GM12864 (cell line): ENCODE measurements at regions not wholly inside any gene's neighbourhood (a gene's known extent, or its start where the extent isn't known, plus 50 kb on each side); places are given as distances from the start of the nearest gene placed in this dataset.

Experiments used
- DNase-seq: peaks from one replicate; pipeline ENCODE4 v3.0.0-alpha.2; 2011; ENCODE audit warnings: low read depth
- H3K4me3 ChIP-seq: 2 replicates; pipeline ENCODE4 v1.5.1; 2011; ENCODE audit warnings: mild to moderate bottlenecking, low read depth, low read length, control low read depth
- CTCF ChIP-seq: IDR thresholded peaks from 2 replicates; pipeline ENCODE4 v1.5.1; 2011; ENCODE audit warnings: low read depth, mild to moderate bottlenecking, moderate library complexity, low read length, control low read depth, inconsistent platforms; ENCODE audit errors: missing control alignments

GRCh38 chr9:104238668-104239067 is 144.6 kb downstream of the SMC2 start:
- DNase-seq = no peak
- no peak overlapping the region for H3K4me3 ChIP-seq
- TF ChIP-seq CTCF = no peak

- H3K4me3 ChIP-seq = no peak overlapping the region
- no peak for TF ChIP-seq CTCF
- DNase-seq = no peak
Observed at GRCh38 chr9:104240890-104241289, 146.8 kb downstream of the SMC2 start.

GRCh38 chr9:104245925-104246324 is 151.8 kb downstream of the SMC2 start:
- no peak for DNase-seq
- TF ChIP-seq CTCF = no peak
- no peak overlapping the region for H3K4me3 ChIP-seq

DNA sequence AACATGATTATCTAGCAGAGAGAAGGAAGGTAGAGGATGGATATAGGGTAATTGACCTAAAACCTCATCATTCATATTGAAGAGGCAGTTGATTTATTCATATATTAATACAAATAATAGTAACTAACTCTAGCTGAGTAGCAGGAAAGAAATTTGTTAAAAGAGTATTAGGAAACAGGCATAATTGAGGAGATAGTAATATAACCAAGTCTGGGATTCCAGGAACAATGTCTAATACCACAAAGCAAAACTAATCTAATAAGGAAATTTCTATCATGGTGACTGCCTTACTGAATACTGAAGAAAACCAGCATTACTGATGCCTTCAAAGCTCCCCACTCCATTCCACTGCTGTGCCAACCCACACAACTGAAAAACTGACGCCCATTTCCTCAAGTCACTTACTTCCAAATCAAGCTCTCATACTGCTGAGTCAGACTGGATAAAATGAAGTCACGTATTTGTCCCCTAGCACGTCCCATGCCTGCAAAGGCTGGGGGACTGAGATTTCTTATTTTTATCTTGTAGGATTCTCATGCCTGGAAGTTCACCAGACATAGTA is 153.9 kb downstream of the SMC2 start:
- H3K4me3 ChIP-seq = no peak overlapping the region
- no peak for TF ChIP-seq CTCF
- no peak for DNase-seq

GRCh38 chr9:104256031-104256695 is 162.1 kb downstream of the SMC2 start:
- no peak for DNase-seq
- no peak for TF ChIP-seq CTCF
- no peak overlapping the region for H3K4me3 ChIP-seq

GRCh38 chr9:104256696-104257062 is 162.6 kb downstream of the SMC2 start:
- no peak overlapping the region for H3K4me3 ChIP-seq
- no peak for TF ChIP-seq CTCF
- no peak for DNase-seq
